Skeletal muscle cell (primary cell): ENCODE measurements at regions not wholly inside any gene's neighbourhood (a gene's known extent, or its start where the extent isn't known, plus 50 kb on each side); places are given as distances from the start of the nearest gene placed in this dataset.
A peak's percentile ranks its signal among the peaks of the same experiment; 100 is the strongest.
"Not testable (repeated sequence)": the region's sequence is repeated elsewhere in the genome, so short reads cannot be mapped to it uniquely, and the experiment has no call there.

Experiments used
- DNase-seq: peaks from one replicate; pipeline ENCODE4 v3.0.0-alpha.2; 2010; ENCODE audit warnings: low read depth
- H3K4me3 ChIP-seq: 2 replicates; pipeline ENCODE4 v1.5.1; 2011; ENCODE audit warnings: low read depth, mild to moderate bottlenecking, control low read depth, low read length, moderate library complexity

DNA sequence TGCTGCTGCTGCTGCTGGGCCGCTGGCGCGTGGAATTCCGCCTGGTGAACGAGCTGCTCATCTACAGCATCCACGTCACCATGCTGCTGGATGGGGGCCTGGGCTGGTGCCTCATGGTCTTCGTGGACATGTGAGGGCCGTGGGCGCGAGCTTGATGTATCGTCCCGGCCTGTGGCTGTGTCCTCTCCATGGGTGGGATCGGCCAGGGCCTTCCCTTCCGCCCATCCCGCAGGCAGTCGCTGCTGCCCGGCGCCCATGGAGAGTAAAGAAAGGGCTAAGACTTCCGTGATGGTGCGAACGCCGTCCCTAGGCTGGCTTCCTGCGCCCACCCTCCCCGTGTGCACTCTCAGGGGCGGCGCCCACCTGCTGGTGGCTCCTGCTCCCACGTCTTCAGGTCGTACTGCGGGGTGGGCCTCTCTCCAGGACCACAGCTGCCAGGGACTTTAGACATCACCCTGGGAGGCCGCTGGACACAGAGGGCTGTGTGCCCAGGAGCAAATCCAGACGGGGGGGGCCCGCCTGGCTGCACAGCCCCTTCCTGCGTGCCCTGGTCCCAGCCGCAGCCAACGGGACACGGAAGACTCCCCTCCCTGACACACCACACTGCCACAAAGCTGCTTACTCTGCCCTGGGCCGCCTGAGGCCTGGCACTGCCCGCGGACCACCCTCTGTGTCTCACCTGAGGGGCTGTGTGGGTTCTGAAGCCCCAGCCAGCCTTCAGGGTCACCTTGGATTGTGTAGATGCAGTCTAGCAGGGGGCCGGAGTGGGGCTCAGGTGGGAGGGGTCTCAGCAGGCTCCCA lies 167.5 kb downstream of the SEPTIN7 start:
- H3K4me3 ChIP-seq = no peak overlapping the region

DNA sequence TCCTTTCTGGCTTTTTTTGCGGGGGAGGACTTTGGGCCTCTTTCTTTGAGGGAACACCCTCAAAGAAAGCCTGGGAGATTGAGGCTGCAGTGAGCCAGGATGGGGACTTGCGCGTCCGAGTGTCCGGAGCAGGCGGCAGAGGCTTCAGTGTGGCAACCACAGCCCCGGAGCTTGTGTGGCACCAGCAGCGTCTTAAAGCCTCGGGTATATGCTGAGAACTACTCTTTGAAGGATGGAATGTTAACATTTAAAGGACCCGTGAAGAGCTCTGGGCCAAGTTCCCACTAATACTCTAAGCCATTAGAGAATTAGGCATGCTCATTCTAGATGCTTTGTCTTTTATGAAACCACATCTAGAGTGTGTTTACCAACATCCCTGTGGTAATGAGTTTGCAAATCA lies 168.2 kb downstream of the SEPTIN7 start:
- no peak overlapping the region for H3K4me3 ChIP-seq
- DNase-seq = no peak

More for the DNA sequence above, 167.5 kb downstream of the SEPTIN7 start:
- no peak for DNase-seq

- DNase-seq = no peak
- H3K4me3 ChIP-seq = no peak overlapping the region
These were observed 169.6 kb downstream of the SEPTIN7 start for GRCh38 chr7:35970458-35970857.

GRCh38 chr7:35971133-35971891 lies 170.5 kb downstream of the SEPTIN7 start:
- no peak for DNase-seq
- H3K4me3 ChIP-seq = peak overlapping the region; percentile 13

GRCh38 chr7:35975851-35976454 lies 175.1 kb downstream of the SEPTIN7 start:
- H3K4me3 ChIP-seq = no peak overlapping the region
- peak; percentile 25 for DNase-seq

- not testable (repeated sequence) for DNase-seq, H3K4me3 ChIP-seq
These were observed 174.0 kb upstream of the EEPD1 start for GRCh38 chr7:35978816-35979640.

DNA sequence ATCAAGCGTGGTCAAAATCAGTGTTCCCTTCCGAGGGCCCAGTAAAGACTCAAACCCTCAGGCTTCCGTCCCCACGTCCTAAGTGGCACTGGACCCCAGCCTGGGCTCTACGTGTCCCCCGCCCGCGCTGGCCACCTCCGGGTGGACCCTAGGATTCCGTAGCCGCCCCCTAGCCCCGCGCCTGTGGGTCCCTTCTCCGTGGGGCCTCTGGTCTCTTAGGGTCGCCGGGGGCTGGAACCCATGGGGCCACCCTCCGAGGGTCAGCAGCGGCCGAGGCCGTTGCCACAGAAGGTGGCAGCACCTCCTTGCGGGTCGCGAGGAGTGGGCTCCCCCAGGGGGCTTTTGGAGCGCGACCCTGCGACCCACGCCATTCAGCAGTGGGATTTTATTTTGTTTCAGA lies 170.5 kb upstream of the EEPD1 start:
- H3K4me3 ChIP-seq = no peak overlapping the region
- DNase-seq = no peak

- H3K4me3 ChIP-seq = no peak overlapping the region
- no peak for DNase-seq
These were observed 169.4 kb upstream of the EEPD1 start for GRCh38 chr7:35983626-35984025.

DNA sequence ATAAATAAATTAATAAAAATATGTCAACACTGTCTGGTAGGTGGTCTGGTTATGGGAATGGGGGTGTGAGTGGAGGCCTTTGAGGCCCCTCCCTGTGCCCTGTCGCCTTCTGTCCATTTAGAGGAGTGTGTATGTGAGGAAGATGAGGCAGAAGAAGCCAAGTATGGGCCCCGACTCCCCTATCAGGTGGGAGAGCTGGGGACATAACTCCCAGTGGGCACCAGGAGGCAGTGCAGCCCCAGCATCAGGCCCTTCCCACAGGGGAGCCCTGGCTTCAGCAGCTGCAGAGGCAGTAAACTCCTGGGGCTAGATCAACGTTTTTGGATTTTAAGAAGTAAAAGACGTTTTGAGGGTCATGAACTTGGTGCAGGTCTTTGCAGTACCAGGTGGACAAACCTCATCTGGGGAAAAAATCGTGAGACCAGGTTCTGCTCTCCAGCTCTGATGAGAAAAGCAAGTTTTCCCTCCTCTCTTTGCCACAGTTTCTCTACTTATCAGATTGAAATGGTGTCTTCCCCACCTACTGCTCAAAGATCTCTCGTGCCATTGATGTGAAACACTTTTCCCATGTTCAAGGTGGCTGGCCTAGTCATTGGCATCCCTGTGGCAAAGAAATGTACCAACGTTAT lies 167.8 kb upstream of the EEPD1 start:
- DNase-seq = no peak
- no peak overlapping the region for H3K4me3 ChIP-seq

DNA sequence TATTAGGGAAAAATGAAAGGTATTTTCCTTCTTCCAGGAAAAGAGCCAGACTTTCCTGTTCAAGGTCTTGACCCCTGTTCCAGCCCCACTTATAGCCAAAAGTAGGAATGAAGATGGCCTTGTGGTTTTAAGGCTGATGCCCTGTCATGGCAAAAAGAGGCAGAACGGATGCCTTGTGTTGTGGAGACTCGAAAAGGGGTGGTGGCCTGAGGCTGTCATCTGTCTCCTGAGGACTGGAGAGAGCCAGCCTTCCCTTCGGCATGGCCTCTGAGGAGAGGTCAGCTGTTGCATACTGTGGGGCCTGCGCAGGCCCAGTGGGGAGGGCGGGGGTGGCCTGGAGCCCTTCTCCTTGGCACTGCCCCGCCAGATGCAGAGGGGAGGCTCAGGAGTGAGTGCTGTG lies 166.0 kb upstream of the EEPD1 start:
- no peak overlapping the region for H3K4me3 ChIP-seq
- DNase-seq = no peak

DNA sequence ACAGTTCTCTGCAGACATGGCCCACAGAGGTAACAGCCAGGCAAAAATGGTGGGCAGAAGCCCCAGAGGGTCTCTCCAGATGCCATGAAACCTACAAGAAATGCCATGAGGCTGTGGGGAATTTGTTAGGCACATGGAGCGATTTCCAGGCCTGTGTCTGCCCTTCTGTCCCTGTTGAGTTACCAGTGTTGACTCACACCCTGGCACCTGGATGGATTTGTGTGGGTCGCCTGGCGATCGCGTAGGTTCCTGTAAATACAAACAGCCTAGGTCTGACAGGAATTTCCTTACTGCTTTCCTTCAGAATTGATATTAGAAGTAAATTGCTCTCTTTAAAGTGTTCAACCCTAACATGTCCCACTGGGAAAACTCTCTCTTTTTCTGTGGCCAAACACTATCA lies 164.9 kb upstream of the EEPD1 start:
- H3K4me3 ChIP-seq = no peak overlapping the region
- no peak for DNase-seq

DNA sequence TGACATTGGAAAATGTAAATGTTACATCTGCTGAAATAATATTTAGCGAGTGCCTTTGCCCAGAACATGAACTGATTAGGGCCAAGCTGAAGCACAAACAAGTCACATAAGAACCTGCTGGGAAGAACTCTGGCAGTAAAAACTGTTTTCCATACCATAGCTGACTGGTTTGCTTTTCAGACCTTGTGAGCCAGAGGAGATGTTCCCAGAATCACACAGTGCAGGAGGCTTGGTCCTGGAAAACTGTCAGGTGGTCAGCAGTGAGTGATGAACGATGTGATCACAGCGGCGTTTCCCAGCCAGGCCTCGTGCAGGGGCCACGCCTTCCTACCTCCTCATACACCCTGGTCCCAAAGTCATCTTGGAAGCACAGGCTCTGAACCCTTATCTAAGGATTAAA lies 164.2 kb upstream of the EEPD1 start:
- H3K4me3 ChIP-seq = no peak overlapping the region
- DNase-seq = no peak

DNA sequence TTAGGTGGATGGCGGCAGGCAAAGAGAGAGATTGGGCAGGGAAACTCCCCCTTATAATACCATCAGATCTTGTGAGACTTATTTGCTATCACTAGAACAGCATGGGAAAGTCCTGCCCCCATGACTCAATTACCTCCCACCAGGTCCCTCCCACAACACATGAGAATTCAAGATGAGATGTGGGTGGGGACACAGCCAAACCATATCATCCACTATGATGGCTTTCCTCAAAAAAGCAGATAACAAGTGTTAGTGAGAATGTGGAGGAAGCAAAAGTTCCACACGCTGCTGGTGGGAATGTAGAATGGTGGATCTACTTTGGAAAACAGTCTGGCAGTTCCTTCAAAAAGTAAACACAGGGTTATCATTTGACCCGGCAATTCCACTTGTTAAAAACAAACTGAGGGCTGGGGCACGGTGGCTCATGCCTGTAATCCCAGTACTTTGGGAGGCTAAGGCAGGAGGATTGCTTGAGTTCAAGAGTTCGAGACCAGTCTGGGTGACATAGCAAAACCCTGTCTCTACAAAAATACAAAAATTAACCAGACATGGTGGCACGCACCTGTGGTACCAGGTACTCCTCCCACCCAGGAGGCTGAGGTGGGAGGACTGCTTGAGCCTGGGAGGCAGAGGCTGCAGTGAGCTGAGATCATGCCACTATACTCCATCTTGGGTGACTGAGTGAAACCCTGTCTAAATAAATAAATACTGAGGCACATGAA lies 161.4 kb upstream of the EEPD1 start:
- H3K4me3 ChIP-seq = no peak overlapping the region
- DNase-seq = no peak

GRCh38 chr7:35992436-35992835 lies 160.6 kb upstream of the EEPD1 start:
- no peak overlapping the region for H3K4me3 ChIP-seq
- DNase-seq = no peak

DNA sequence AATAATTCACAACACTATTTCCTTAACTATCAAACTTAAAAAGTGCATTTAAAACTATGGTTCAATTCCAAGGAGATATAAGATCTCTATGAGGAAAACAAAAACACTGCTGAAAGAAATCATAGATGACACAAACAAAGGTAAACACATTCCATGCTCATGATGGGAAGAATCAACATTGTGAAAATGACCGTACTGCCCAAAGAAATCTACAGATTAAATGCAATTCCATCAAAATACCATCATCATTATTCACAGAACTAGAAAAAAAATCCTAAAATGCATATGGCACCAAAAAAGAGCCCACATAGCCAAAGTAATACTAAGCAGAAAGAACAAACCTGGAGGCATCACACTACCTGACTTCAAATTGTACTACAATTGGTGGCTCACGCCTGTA lies 159.9 kb upstream of the EEPD1 start:
- DNase-seq = no peak
- H3K4me3 ChIP-seq = no peak overlapping the region

- DNase-seq = peak; percentile 76
- H3K4me3 ChIP-seq = no peak overlapping the region
These were observed 159.1 kb upstream of the EEPD1 start for GRCh38 chr7:35993676-35994606.

GRCh38 chr7:35995334-35995733 lies 157.7 kb upstream of the EEPD1 start:
- no peak overlapping the region for H3K4me3 ChIP-seq
- no peak for DNase-seq

DNA sequence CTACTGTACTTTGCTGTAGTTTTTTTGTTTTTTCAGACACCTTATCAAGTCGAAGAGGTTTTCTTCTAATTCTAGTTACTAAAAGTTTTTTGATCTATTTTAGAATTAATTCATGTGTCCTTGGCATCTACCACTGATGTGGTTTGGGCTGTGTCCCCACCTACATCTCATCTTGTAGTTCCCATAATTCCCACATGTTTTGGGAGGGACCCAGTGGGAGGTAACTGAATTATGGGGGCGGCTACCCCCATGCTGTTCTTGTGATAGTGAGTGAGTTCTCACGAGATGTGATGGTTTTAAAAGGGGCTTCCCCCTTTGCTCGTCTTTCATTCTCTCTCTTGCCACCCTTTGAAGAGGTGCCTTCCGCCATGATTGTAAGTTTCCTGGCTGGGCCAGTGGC lies 154.6 kb upstream of the EEPD1 start:
- H3K4me3 ChIP-seq = no peak overlapping the region
- DNase-seq = no peak
